NT2/D1 (cell line): ENCODE measurements at regions not wholly inside any gene's neighbourhood (a gene's known extent, or its start where the extent isn't known, plus 50 kb on each side); places are given as distances from the start of the nearest gene placed in this dataset.

Source experiments
- YY1 ChIP-seq: IDR thresholded peaks from 2 replicates; pipeline ENCODE4 v1.6.1; 2011; ENCODE audit not compliant: insufficient read length, insufficient read depth
- ZNF274 ChIP-seq: IDR thresholded peaks from 2 replicates; pipeline ENCODE4 v1.6.1; 2011; ENCODE audit warnings: mild to moderate bottlenecking, low read depth, low read length

GRCh38 chr21:36557316-36557715 is 77.4 kb upstream of the CLDN14 start:
- TF ChIP-seq ZNF274, result no peak
- TF ChIP-seq YY1, result no peak
